ENCODE measurements at regions not wholly inside any gene's neighbourhood (a gene's known extent, or its start where the extent isn't known, plus 50 kb on each side); places are given as distances from the start of the nearest gene placed in this dataset.

GRCh38 chr6:104396077-104396476 lies 463.6 kb downstream of the HACE1 start:
- no peak for TF ChIP-seq RAD21 (IDR thresholded peaks at IDR 0.05)
- TF ChIP-seq, protein P1, sequence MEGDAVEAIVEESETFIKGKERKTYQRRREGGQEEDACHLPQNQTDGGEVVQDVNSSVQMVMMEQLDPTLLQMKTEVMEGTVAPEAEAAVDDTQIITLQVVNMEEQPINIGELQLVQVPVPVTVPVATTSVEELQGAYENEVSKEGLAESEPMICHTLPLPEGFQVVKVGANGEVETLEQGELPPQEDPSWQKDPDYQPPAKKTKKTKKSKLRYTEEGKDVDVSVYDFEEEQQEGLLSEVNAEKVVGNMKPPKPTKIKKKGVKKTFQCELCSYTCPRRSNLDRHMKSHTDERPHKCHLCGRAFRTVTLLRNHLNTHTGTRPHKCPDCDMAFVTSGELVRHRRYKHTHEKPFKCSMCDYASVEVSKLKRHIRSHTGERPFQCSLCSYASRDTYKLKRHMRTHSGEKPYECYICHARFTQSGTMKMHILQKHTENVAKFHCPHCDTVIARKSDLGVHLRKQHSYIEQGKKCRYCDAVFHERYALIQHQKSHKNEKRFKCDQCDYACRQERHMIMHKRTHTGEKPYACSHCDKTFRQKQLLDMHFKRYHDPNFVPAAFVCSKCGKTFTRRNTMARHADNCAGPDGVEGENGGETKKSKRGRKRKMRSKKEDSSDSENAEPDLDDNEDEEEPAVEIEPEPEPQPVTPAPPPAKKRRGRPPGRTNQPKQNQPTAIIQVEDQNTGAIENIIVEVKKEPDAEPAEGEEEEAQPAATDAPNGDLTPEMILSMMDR (IDR thresholded peaks at IDR 0.05; ENCODE audit: low read depth, low read length, missing input control): no peak
- no peak for TF ChIP-seq SP1 (IDR thresholded peaks at IDR 0.05)

Data from liver (tissue), 3 donors.